ENCODE measurements at regions not wholly inside any gene's neighbourhood (a gene's known extent, or its start where the extent isn't known, plus 50 kb on each side); places are given as distances from the start of the nearest gene placed in this dataset.
A peak's percentile ranks its signal among the peaks of the same experiment; 100 is the strongest.

DNA sequence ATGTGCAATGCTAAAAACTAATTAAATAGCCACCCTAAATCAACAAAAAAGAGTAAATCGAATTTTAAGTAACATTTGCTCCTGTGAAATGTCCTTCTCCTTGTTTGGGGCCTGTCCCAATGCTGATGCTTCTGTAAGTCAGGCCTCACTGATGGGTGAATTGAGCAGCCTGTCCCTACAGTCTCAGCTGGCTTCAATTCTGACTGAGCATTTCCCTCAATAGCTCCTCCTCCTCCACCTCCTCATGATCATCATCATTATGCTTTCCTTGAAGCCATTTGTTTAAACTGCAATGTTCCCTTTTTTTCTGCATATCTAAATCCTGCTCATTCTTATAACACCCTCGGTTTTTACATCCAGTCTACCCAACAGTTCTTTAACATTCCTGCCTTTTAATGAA, 137.2 kb upstream of the CELF4 start:
- WGBS (ENCODE audit: insufficient coverage) = 96% methylated on average over 2 of the region's 2 CpGs
- DNase-seq = no peak
- no peaks in the 10 kb centered on the region for H3K27me3 ChIP-seq (replicated peaks in 2 of 5; ENCODE audit: control insufficient read depth in 4 of 5, insufficient read depth in 5 of 5, low read length in 4 of 5)
- no peak overlapping the region for H3K27ac ChIP-seq (ENCODE audit: insufficient read depth in 1 of 2, low read depth in 1 of 2, low read length in 2 of 2, poor library complexity in 1 of 2, severe bottlenecking in 2 of 2)
- no peaks in the 10 kb centered on the region for H3K9me3 ChIP-seq (ENCODE audit: control extremely low read depth in 1 of 5, control insufficient read depth in 4 of 5, insufficient read depth in 2 of 5, low read depth in 1 of 5, low read length in 4 of 5)
- H3K36me3 ChIP-seq (ENCODE audit: control insufficient read depth in 4 of 4, insufficient read depth in 4 of 4, low read length in 3 of 4) = no peaks in the 10 kb centered on the region
- POLR2A ChIA-PET = no interaction called here
- H3K4me3 ChIP-seq (ENCODE audit: control insufficient read depth in 1 of 7, extremely low read depth in 1 of 7, insufficient read depth in 4 of 7, low read depth in 2 of 7, low read length in 6 of 7) = no peak overlapping the region
- H3K4me1 ChIP-seq (ENCODE audit: control extremely low read depth in 1 of 4, control insufficient read depth in 4 of 4, insufficient read depth in 4 of 4, low read length in 3 of 4) = peaks cover 6 to 13% (median 11%) of the 10 kb centered on the region in 4 experiments
- CTCF ChIA-PET = interaction anchor here (0.8 to 0.9 kb wide), 3 partner anchors 9 to 1881 kb away, joined by 3 to 4 read pairs (median 3); no protein-coding TSS in a partner anchor

DNA sequence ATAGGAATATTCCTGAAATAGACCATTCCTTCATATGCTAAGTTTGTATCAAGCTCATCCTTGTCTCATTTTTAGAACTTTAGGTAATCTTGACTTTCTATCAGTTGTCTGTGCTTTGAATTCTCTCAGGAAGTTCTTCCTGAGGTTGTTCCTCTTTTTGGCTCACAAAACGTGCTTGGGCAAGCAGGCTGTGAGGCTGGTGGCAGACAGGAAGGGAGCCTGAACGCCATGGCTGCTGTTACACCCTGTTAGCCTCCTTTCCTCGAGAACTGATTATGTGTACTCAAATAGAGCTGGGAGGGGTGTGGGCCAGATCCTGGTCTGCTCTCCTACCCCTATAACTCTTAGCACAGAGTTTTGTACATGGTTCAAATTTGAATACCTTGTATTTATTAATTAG, 136.4 kb upstream of the CELF4 start:
- DNase-seq = peak; percentile 21 to 56 (median 45)
- H3K36me3 ChIP-seq (ENCODE audit: control insufficient read depth in 4 of 4, insufficient read depth in 4 of 4, low read length in 3 of 4) = no peaks in the 10 kb centered on the region
- no peak overlapping the region for H3K27ac ChIP-seq (ENCODE audit: insufficient read depth in 1 of 2, low read depth in 1 of 2, low read length in 2 of 2, poor library complexity in 1 of 2, severe bottlenecking in 2 of 2)
- POLR2A ChIA-PET = no interaction called here
- H3K27me3 ChIP-seq (replicated peaks in 2 of 5; ENCODE audit: control insufficient read depth in 4 of 5, insufficient read depth in 5 of 5, low read length in 4 of 5) = no peaks in the 10 kb centered on the region
- H3K4me1 ChIP-seq (ENCODE audit: control extremely low read depth in 1 of 4, control insufficient read depth in 4 of 4, insufficient read depth in 4 of 4, low read length in 3 of 4) = peaks cover 6 to 13% (median 11%) of the 10 kb centered on the region in 4 experiments
- H3K9me3 ChIP-seq (ENCODE audit: control extremely low read depth in 1 of 5, control insufficient read depth in 4 of 5, insufficient read depth in 2 of 5, low read depth in 1 of 5, low read length in 4 of 5) = no peaks in the 10 kb centered on the region
- CTCF ChIA-PET = interaction anchor here (0.8 kb wide), 1 partner anchor 1882 kb away, joined by 4 read pairs; no protein-coding TSS in a partner anchor
- WGBS (ENCODE audit: insufficient coverage) = 0% methylated on average over 2 of the region's 3 CpGs
- H3K4me3 ChIP-seq (ENCODE audit: control insufficient read depth in 1 of 7, extremely low read depth in 1 of 7, insufficient read depth in 4 of 7, low read depth in 2 of 7, low read length in 6 of 7) = no peak overlapping the region

DNA sequence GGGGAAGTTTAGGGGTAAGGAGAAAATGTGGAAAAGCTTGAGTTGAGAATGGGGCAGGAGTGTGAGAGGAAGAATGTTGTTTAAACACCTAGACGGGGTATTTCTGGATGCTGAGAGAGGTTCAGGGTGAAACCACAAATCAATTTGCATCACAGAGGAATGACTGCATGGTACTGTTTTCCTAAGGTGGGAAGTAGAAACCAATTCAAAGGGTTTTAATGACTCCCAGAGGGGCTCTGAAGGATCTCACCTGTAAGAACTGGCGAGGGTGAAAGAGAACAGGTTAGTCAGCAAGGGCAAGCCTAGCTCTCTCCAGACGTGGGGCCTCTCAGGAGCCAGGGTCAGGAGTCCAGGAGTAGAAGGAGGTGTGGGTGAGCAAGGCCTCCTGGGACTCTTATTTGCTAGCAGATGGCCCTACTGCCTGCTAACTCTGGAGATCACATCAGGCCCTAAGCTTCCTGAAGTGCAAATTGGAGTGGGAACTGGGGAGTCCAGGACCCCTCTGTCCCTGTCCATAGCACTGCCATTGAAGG, 133.0 kb upstream of the CELF4 start:
- Histone ChIP-seq H3K36me3 (ENCODE audit: control insufficient read depth in 4 of 4, insufficient read depth in 4 of 4, low read length in 3 of 4) (no peaks in the 10 kb centered on the region), H3K9me3 (ENCODE audit: control extremely low read depth in 1 of 5, control insufficient read depth in 4 of 5, insufficient read depth in 2 of 5, low read depth in 1 of 5, low read length in 4 of 5) (peaks cover 0 to 7% (median 6%) of the 10 kb centered on the region in 5 experiments), H3K27ac (ENCODE audit: insufficient read depth in 1 of 2, low read depth in 1 of 2, low read length in 2 of 2, poor library complexity in 1 of 2, severe bottlenecking in 2 of 2) (no peak overlapping the region), H3K4me1 (ENCODE audit: control extremely low read depth in 1 of 4, control insufficient read depth in 4 of 4, insufficient read depth in 4 of 4, low read length in 3 of 4) (peaks cover 6 to 13% (median 11%) of the 10 kb centered on the region in 4 experiments), H3K4me3 (ENCODE audit: control insufficient read depth in 1 of 7, extremely low read depth in 1 of 7, insufficient read depth in 4 of 7, low read depth in 2 of 7, low read length in 6 of 7) (no peak overlapping the region), H3K27me3 (replicated peaks in 2 of 5; ENCODE audit: control insufficient read depth in 4 of 5, insufficient read depth in 5 of 5, low read length in 4 of 5) (no peaks in the 10 kb centered on the region)
- DNase-seq = no peak
- ChIA-PET CTCF (interaction anchor here (0.6 kb wide), 1 partner anchor 109 kb away, joined by 3 read pairs; no protein-coding TSS in a partner anchor), POLR2A (no interaction called here)
- 83% methylated on average over 3 of the region's 3 CpGs for WGBS (ENCODE audit: insufficient coverage)

DNA sequence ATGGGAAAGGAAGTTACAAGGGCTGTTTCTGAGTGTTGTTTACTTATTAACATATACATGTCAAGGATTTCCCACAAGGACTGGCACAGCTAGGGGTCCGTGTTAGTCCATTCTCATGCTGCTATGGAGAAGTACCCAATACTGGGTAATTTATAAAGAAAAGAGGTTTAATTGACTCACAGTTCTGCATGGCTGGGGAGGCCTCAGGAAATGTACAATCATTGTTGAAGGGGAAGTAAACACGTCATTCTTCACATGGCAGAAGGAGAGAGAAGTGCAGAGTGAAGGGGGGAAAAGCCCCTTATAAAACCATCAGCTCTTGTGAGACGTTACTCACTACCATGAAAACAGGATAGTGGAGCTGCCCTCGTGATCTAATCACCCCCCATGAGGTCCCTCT, 128.9 kb upstream of the CELF4 start:
- POLR2A ChIA-PET = no interaction called here
- peaks cover 0 to 7% (median 6%) of the 10 kb centered on the region in 5 experiments for H3K9me3 ChIP-seq (ENCODE audit: control extremely low read depth in 1 of 5, control insufficient read depth in 4 of 5, insufficient read depth in 2 of 5, low read depth in 1 of 5, low read length in 4 of 5)
- no peak overlapping the region for H3K27ac ChIP-seq (ENCODE audit: insufficient read depth in 1 of 2, low read depth in 1 of 2, low read length in 2 of 2, poor library complexity in 1 of 2, severe bottlenecking in 2 of 2)
- no peaks in the 10 kb centered on the region for H3K27me3 ChIP-seq (replicated peaks in 2 of 5; ENCODE audit: control insufficient read depth in 4 of 5, insufficient read depth in 5 of 5, low read length in 4 of 5)
- H3K4me3 ChIP-seq (ENCODE audit: control insufficient read depth in 1 of 7, extremely low read depth in 1 of 7, insufficient read depth in 4 of 7, low read depth in 2 of 7, low read length in 6 of 7) = no peak overlapping the region
- H3K4me1 ChIP-seq (ENCODE audit: control extremely low read depth in 1 of 4, control insufficient read depth in 4 of 4, insufficient read depth in 4 of 4, low read length in 3 of 4) = no peaks in the 10 kb centered on the region
- CTCF ChIA-PET = no interaction called here
- 0% methylated on average over 1 of the region's 4 CpGs for WGBS (ENCODE audit: insufficient coverage)
- peak in 2 of 3 donors; percentile 46 to 59 for DNase-seq
- no peaks in the 10 kb centered on the region for H3K36me3 ChIP-seq (ENCODE audit: control insufficient read depth in 4 of 4, insufficient read depth in 4 of 4, low read length in 3 of 4)

DNA sequence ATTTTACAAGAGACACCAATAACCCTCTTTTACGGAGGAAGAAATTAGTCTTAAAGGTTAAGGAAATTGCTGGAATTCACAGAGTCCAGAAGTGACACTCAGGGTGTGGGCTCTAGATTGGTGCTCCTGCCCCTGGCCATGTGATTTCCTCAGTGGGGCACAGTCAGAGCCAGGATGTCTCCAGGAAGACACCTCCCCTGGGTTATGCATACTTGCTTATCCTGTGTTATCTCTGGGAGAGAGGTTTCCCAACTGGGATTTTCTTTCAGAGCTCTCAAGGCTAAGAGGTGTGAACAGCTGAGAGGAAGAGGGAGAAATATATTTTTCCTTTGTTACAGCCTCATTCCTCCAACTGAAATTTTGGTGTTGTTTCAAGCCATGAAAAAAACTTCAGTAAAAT, 125.6 kb upstream of the CELF4 start:
- H3K4me3 ChIP-seq (ENCODE audit: control insufficient read depth in 1 of 7, extremely low read depth in 1 of 7, insufficient read depth in 4 of 7, low read depth in 2 of 7, low read length in 6 of 7) = no peak overlapping the region
- no peaks in the 10 kb centered on the region for H3K27me3 ChIP-seq (replicated peaks in 2 of 5; ENCODE audit: control insufficient read depth in 4 of 5, insufficient read depth in 5 of 5, low read length in 4 of 5)
- WGBS (ENCODE audit: insufficient coverage) = no CpG with 5 or more reads among the region's 1 CpG
- CTCF ChIA-PET = no interaction called here
- H3K36me3 ChIP-seq (ENCODE audit: control insufficient read depth in 4 of 4, insufficient read depth in 4 of 4, low read length in 3 of 4) = no peaks in the 10 kb centered on the region
- peaks cover 0 to 7% (median 6%) of the 10 kb centered on the region in 5 experiments for H3K9me3 ChIP-seq (ENCODE audit: control extremely low read depth in 1 of 5, control insufficient read depth in 4 of 5, insufficient read depth in 2 of 5, low read depth in 1 of 5, low read length in 4 of 5)
- POLR2A ChIA-PET = no interaction called here
- no peak overlapping the region for H3K27ac ChIP-seq (ENCODE audit: insufficient read depth in 1 of 2, low read depth in 1 of 2, low read length in 2 of 2, poor library complexity in 1 of 2, severe bottlenecking in 2 of 2)
- H3K4me1 ChIP-seq (ENCODE audit: control extremely low read depth in 1 of 4, control insufficient read depth in 4 of 4, insufficient read depth in 4 of 4, low read length in 3 of 4) = no peaks in the 10 kb centered on the region
- DNase-seq = no peak

DNA sequence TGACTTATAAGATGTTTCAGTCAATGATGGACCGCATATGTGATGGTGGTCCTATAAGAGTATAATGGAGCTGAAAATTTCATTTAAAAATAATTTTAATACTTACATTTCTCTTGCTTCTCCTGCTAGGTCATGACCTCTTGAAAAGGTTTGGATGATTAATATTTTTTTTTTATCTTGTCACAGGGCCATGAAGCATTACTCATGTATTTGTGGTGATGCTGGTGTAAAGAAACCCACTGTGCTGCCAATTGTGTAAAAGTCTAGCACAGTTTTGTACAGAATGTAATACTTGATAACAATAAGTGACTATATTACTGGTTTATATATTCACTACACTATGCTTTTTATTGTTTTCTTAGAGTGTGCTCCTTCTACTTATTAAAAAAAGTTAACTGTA, 124.2 kb upstream of the CELF4 start:
- no peaks in the 10 kb centered on the region for H3K36me3 ChIP-seq (ENCODE audit: control insufficient read depth in 4 of 4, insufficient read depth in 4 of 4, low read length in 3 of 4)
- no peak for DNase-seq
- H3K27me3 ChIP-seq (replicated peaks in 2 of 5; ENCODE audit: control insufficient read depth in 4 of 5, insufficient read depth in 5 of 5, low read length in 4 of 5) = no peaks in the 10 kb centered on the region
- H3K4me3 ChIP-seq (ENCODE audit: control insufficient read depth in 1 of 7, extremely low read depth in 1 of 7, insufficient read depth in 4 of 7, low read depth in 2 of 7, low read length in 6 of 7) = no peak overlapping the region
- ChIA-PET POLR2A (no interaction called here), CTCF (interaction anchor here (1.0 kb wide), 1 partner anchor 13 kb away, joined by 3 read pairs; no protein-coding TSS in a partner anchor)
- WGBS (ENCODE audit: insufficient coverage) = no CpG with 5 or more reads among the region's 1 CpG
- H3K4me1 ChIP-seq (ENCODE audit: control extremely low read depth in 1 of 4, control insufficient read depth in 4 of 4, insufficient read depth in 4 of 4, low read length in 3 of 4) = no peaks in the 10 kb centered on the region
- no peak overlapping the region for H3K27ac ChIP-seq (ENCODE audit: insufficient read depth in 1 of 2, low read depth in 1 of 2, low read length in 2 of 2, poor library complexity in 1 of 2, severe bottlenecking in 2 of 2)
- H3K9me3 ChIP-seq (ENCODE audit: control extremely low read depth in 1 of 5, control insufficient read depth in 4 of 5, insufficient read depth in 2 of 5, low read depth in 1 of 5, low read length in 4 of 5) = peaks cover 0 to 6% (median 4%) of the 10 kb centered on the region in 5 experiments

DNA sequence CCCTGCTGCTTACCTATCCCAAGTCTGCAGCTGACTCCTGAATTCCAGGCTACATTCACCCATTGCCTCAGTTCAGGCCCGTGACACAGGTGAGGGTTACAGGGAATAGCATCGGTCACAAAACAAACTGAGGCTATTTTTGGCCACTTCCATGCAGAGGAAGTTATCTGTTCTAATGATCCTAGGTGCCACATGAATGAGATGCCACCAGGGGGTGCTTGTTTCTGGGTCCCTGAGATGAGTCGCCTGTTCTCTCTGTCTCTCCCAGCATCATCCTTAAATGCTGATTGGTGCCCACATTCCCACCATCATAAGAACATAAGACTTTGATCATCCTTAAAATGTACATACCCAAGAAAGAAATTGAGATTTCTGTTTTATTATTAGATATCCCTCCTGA, 119.0 kb upstream of the CELF4 start:
- peaks cover 0 to 3% (median 0%) of the 10 kb centered on the region in 4 experiments for H3K4me1 ChIP-seq (ENCODE audit: control extremely low read depth in 1 of 4, control insufficient read depth in 4 of 4, insufficient read depth in 4 of 4, low read length in 3 of 4)
- no peaks in the 10 kb centered on the region for H3K27me3 ChIP-seq (replicated peaks in 2 of 5; ENCODE audit: control insufficient read depth in 4 of 5, insufficient read depth in 5 of 5, low read length in 4 of 5)
- CTCF ChIA-PET = no interaction called here
- H3K9me3 ChIP-seq (ENCODE audit: control extremely low read depth in 1 of 5, control insufficient read depth in 4 of 5, insufficient read depth in 2 of 5, low read depth in 1 of 5, low read length in 4 of 5) = no peaks in the 10 kb centered on the region
- H3K4me3 ChIP-seq (ENCODE audit: control insufficient read depth in 1 of 7, extremely low read depth in 1 of 7, insufficient read depth in 4 of 7, low read depth in 2 of 7, low read length in 6 of 7) = no peak overlapping the region
- no peak overlapping the region for H3K27ac ChIP-seq (ENCODE audit: insufficient read depth in 1 of 2, low read depth in 1 of 2, low read length in 2 of 2, poor library complexity in 1 of 2, severe bottlenecking in 2 of 2)
- no peak for DNase-seq
- POLR2A ChIA-PET = no interaction called here
- no peaks in the 10 kb centered on the region for H3K36me3 ChIP-seq (ENCODE audit: control insufficient read depth in 4 of 4, insufficient read depth in 4 of 4, low read length in 3 of 4)
- WGBS (ENCODE audit: insufficient coverage) = 86% methylated on average over 2 of the region's 3 CpGs
